ENCODE measurements at regions not wholly inside any gene's neighbourhood (a gene's known extent, or its start where the extent isn't known, plus 50 kb on each side); places are given as distances from the start of the nearest gene placed in this dataset.

DNA sequence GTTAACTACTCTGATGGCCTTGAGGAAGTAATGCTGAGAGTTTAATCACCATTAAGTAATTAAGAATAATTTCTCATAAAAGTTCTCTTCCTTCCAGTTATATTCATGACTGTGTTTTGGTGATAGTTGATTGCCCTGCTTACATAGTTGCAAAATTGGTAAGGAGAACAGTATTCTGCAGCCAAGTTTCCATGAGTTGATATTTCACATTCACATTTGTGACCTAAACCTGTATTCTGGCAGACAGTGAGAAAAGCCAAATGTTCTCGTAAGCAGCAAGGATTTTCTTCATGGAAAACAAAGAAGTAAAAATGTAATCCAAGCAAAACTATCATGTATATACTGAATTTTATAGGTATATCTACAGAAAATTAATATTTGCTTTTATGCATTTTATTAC is 187.8 kb upstream of the NUDT6 start:
- TF ChIP-seq TEAD4 (IDR thresholded peaks at IDR 0.05) (no peak), EGR1 (IDR thresholded peaks at IDR 0.05) (no peak), YY1 (IDR thresholded peaks at IDR 0.05; ENCODE audit: low read depth) (no peak), CREB1 (IDR thresholded peaks at IDR 0.05; ENCODE audit: low read depth) (no peak)

DNA sequence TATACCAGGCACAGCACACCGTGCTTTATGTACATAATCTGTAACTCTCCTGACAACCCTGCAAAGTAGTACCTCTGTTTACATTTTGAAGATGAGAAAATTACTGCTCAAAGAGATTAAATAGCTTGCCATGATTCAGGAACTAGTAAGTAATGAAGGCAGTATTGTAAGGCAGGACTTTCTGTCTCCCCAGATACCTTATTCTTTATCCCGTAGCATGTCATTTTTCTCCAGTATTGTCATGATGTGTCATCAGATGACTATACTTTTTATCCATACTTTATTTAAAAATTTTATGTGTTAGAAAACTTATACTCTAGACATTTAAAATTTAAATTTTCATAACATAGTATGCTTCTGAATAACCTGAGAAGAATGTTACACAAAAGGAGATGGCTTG is 188.3 kb upstream of the NUDT6 start:
- TF ChIP-seq RAD21 (IDR thresholded peaks at IDR 0.05; ENCODE audit: low read depth) (no peak), NFIC (IDR thresholded peaks at IDR 0.05) (no peak), TCF12 (IDR thresholded peaks at IDR 0.05; ENCODE audit: low read depth) (no peak), CREB1 (IDR thresholded peaks at IDR 0.05; ENCODE audit: low read depth) (no peak), ZBTB7A (IDR thresholded peaks at IDR 0.05; ENCODE audit: low read depth) (no peak), CEBPB (IDR thresholded peaks at IDR 0.05) (no peak), EGR1 (IDR thresholded peaks at IDR 0.05) (no peak), TAF1 (IDR thresholded peaks at IDR 0.05; ENCODE audit: low read depth) (no peak)
- TF ChIP-seq, protein P1, sequence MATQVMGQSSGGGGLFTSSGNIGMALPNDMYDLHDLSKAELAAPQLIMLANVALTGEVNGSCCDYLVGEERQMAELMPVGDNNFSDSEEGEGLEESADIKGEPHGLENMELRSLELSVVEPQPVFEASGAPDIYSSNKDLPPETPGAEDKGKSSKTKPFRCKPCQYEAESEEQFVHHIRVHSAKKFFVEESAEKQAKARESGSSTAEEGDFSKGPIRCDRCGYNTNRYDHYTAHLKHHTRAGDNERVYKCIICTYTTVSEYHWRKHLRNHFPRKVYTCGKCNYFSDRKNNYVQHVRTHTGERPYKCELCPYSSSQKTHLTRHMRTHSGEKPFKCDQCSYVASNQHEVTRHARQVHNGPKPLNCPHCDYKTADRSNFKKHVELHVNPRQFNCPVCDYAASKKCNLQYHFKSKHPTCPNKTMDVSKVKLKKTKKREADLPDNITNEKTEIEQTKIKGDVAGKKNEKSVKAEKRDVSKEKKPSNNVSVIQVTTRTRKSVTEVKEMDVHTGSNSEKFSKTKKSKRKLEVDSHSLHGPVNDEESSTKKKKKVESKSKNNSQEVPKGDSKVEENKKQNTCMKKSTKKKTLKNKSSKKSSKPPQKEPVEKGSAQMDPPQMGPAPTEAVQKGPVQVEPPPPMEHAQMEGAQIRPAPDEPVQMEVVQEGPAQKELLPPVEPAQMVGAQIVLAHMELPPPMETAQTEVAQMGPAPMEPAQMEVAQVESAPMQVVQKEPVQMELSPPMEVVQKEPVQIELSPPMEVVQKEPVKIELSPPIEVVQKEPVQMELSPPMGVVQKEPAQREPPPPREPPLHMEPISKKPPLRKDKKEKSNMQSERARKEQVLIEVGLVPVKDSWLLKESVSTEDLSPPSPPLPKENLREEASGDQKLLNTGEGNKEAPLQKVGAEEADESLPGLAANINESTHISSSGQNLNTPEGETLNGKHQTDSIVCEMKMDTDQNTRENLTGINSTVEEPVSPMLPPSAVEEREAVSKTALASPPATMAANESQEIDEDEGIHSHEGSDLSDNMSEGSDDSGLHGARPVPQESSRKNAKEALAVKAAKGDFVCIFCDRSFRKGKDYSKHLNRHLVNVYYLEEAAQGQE (IDR thresholded peaks at IDR 0.05; ENCODE audit: low read depth): no peak
- TF ChIP-seq, protein P2, sequence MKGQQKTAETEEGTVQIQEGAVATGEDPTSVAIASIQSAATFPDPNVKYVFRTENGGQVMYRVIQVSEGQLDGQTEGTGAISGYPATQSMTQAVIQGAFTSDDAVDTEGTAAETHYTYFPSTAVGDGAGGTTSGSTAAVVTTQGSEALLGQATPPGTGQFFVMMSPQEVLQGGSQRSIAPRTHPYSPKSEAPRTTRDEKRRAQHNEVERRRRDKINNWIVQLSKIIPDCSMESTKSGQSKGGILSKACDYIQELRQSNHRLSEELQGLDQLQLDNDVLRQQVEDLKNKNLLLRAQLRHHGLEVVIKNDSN (IDR thresholded peaks at IDR 0.05): no peak
- TF ChIP-seq, protein P3, sequence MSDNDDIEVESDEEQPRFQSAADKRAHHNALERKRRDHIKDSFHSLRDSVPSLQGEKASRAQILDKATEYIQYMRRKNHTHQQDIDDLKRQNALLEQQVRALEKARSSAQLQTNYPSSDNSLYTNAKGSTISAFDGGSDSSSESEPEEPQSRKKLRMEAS (IDR thresholded peaks at IDR 0.05): no peak

DNA sequence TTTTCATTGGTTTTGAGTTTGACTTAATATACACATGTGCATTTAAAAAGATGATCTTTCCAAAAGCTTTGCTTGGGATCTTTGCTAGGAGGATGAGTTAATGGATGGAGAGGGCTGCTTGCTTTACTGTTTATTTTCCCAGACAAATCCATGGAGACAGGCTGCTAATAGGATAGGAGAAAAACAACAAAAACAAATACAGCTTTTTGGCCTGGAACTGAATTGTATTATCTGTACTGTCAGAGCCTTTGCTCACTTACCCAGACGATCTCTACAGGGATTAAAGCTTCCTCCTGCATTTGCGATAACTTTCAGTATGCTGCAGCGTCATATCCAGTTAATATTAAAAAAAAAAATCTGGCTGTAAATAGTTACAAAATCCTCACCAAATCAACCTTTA is 190.8 kb upstream of the NUDT6 start:
- TF ChIP-seq FOXM1 (IDR thresholded peaks at IDR 0.05; ENCODE audit: borderline replicate concordance, low read depth): no peak
- no peak for TF ChIP-seq EP300 (IDR thresholded peaks at IDR 0.05; ENCODE audit: borderline replicate concordance)
- TF ChIP-seq, protein P1 (IDR thresholded peaks at IDR 0.05; ENCODE audit: low read depth): no peak
- TF ChIP-seq TAF1 (IDR thresholded peaks at IDR 0.05; ENCODE audit: low read depth): no peak
- no peak for TF ChIP-seq CEBPB (IDR thresholded peaks at IDR 0.05)
- no peak for TF ChIP-seq EGR1 (IDR thresholded peaks at IDR 0.05)
- TF ChIP-seq RAD21 (IDR thresholded peaks at IDR 0.05; ENCODE audit: low read depth): no peak
- TF ChIP-seq YY1 (IDR thresholded peaks at IDR 0.05; ENCODE audit: low read depth): no peak
- no peak for TF ChIP-seq NFIC (IDR thresholded peaks at IDR 0.05)
- TF ChIP-seq, protein P3 (IDR thresholded peaks at IDR 0.05): no peak
- no peak for TF ChIP-seq ZBTB7A (IDR thresholded peaks at IDR 0.05; ENCODE audit: low read depth)
- no peak for TF ChIP-seq TEAD4 (IDR thresholded peaks at IDR 0.05)
- no peak for TF ChIP-seq TCF12 (IDR thresholded peaks at IDR 0.05; ENCODE audit: low read depth)
- TF ChIP-seq, protein P2 (IDR thresholded peaks at IDR 0.05): no peak
- no peak for TF ChIP-seq CREB1 (IDR thresholded peaks at IDR 0.05; ENCODE audit: low read depth)

DNA sequence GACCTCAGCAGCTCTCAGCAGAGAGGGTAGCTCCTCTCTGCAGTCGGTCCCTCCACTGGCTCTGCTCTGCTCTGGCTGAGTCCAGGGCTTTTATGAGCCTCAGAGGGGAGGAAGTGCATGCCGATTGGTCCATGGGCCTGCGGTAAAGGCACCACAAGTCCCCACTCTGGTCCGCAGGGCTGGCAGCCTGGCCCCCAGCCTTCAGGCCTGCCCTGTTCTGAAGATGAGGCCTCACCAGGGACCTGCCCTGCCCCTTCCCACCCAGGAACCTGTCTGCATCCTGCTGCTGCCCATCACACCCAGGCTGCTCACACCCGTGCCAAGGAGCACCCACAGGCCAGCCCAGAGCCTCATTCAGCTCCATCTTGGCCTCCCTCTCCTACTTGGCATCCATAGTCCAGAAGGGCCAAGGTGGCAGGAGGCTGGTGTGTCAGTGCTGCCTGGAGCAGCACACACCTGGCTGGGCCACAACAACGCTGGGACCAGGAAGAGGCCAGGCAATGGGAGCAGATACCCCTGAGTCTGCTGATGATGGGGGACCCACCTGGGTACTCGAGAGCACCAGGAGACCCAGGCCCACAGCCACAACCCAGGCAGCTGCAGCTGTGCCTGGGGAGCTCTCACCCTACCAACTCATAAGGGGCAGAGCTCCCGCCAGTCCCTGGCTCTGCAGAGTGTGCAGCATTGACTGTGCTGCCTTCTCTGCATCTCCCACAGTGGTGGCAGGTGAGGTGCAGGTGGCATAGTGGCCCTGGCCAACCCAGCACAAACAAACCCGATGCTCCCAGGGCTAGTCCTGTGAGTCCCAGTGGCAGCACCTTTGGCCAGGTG is 191.9 kb upstream of the NUDT6 start:
- no peak for TF ChIP-seq RAD21 (IDR thresholded peaks at IDR 0.05; ENCODE audit: low read depth)
- no peak for TF ChIP-seq TEAD4 (IDR thresholded peaks at IDR 0.05)
- TF ChIP-seq EGR1 (IDR thresholded peaks at IDR 0.05): no peak
- no peak for TF ChIP-seq YY1 (IDR thresholded peaks at IDR 0.05; ENCODE audit: low read depth)

DNA sequence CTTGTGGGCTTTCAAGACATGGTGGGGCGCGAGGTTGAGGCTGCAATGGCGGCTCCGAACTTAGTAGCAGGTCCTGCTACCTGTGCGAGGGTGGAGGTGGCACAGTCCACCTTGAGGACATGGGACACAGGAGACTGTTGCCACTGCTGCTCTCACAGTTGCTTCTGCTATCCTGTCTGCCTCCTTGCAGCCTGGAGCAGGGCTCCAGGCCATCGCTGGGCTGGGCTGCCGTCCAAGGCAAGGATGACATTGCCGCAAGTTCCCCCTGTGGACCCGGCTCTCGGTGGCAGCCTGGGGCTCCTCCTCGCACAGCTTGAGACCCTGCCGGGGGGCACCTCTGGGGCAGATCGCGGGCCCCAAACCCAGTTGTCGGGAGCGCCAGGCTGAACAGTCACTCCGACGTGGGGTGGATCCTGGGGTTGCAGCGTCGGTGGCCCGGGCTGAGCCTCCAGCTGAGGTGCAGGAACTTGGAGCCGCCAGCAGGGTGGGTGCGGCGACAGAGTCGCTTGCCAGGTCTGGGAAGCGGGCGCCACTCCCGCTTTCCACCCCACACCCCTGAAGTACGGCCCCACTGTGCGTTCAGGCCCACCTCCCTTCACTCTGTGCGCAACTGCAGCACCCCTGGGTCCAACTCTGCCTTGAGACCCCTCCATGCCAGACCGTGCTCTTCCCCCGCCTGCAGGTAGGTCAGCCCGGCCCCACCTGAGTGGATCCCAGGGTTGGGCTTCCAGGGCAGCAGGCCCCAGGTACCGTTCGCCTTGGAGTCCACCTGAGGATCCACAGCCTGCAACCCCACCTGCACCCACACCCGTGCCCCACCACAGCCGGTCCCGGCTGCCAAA is 192.7 kb upstream of the NUDT6 start:
- TF ChIP-seq ZBTB7A (IDR thresholded peaks at IDR 0.05; ENCODE audit: low read depth): no peak
- TF ChIP-seq NFIC (IDR thresholded peaks at IDR 0.05): no peak
- TF ChIP-seq TCF12 (IDR thresholded peaks at IDR 0.05; ENCODE audit: low read depth): no peak

DNA sequence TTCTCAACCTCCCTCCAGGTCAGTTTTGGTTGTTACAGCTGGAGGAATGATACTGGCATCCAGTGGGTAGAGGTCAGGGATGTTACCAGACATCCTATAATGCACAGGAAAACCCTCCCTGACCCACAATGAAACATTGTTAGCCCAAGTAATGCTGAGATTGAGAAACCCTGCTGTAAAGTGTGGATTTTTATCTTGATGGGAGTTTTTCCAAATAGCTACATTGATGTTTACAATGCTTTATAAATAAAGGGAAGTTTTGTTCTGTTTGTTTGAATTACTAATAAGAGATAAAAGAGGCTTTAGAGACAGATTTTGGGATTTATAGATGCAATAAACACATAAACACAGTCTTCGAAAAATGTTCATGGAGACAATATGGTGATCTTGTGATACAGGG is 194.0 kb upstream of the NUDT6 start:
- TF ChIP-seq, protein P3 (IDR thresholded peaks at IDR 0.05): no peak
- TF ChIP-seq TEAD4 (IDR thresholded peaks at IDR 0.05) (no peak), TCF12 (IDR thresholded peaks at IDR 0.05; ENCODE audit: low read depth) (no peak), FOXM1 (IDR thresholded peaks at IDR 0.05; ENCODE audit: borderline replicate concordance, low read depth) (no peak), ZBTB7A (IDR thresholded peaks at IDR 0.05; ENCODE audit: low read depth) (no peak), CREB1 (IDR thresholded peaks at IDR 0.05; ENCODE audit: low read depth) (no peak), TAF1 (IDR thresholded peaks at IDR 0.05; ENCODE audit: low read depth) (no peak), EP300 (IDR thresholded peaks at IDR 0.05; ENCODE audit: borderline replicate concordance) (no peak), RAD21 (IDR thresholded peaks at IDR 0.05; ENCODE audit: low read depth) (no peak), YY1 (IDR thresholded peaks at IDR 0.05; ENCODE audit: low read depth) (no peak), EGR1 (IDR thresholded peaks at IDR 0.05) (no peak)
- TF ChIP-seq, protein P1 (IDR thresholded peaks at IDR 0.05; ENCODE audit: low read depth): no peak
- TF ChIP-seq, protein P2 (IDR thresholded peaks at IDR 0.05): no peak
